GM18498 (cell line): ENCODE measurements at regions not wholly inside any gene's neighbourhood (a gene's known extent, or its start where the extent isn't known, plus 50 kb on each side); places are given as distances from the start of the nearest gene placed in this dataset.

Source experiments
- ATAC-seq: cut with Tn5 transposase; IDR thresholded peaks from one replicate; pipeline ENCODE4 v1.9.1; 2021; ENCODE audit warnings: mild to moderate bottlenecking, moderate library complexity; ENCODE audit not compliant: unreplicated experiment

DNA sequence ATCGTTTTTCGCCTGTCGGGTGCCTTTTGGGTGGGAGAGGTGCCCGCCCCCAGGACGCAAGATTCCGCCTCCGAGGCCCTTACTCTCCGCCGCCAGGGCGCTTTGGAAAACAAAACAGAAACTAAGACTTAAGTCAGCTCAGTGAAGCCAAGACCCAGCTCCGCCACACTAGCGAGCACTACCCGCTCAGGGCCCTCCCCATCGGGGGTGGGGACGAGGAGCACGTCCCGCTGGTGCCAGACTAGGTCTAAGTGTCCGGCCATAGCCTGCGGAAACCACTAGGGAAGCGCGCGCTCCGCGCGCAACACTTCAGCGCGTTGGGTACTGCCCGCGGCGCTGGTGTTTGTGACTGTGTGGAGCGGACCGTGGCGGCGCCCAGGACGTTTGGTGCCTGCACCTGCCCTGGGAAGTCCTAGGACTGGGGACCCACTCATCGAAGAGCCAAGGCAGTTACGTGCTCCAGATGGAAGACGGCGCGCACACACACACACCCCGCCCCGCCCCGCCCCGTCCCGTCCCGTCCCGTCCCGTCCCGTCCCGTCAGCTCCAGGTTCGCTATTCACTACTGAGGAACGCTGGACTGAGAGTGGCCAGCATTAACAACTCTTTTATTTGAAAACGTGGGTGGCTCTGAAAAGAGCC is 57.6 kb upstream of the BOLA1 start:
- peak; percentile 47 for ATAC-seq

DNA sequence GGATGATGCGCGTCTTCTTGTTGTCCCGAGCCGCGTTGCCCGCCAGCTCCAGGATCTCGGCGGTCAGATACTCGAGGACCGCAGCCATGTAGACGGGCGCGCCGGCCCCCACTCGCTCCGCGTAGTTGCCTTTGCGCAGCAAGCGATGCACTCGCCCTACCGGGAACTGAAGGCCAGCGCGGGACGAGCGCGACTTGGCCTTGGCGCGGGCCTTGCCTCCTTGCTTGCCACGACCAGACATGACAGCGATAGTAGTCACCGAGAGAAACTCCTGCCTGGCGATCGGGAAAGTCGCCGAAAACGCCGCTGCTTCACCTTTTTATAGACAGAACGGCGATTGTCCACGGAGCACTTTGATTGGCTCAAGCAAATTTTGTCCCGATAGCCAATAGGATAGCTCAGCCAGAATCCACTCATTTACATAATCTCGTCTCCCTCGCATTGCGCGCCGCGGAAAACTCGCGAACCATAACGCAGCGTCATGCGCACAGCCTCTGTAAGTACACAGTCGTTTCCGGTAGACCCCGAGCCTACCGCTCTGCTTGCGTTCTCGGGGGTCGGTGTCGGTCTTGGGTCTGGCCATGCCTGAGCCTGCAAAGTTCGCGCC is 56.8 kb upstream of the BOLA1 start:
- ATAC-seq: peak; percentile 59

DNA sequence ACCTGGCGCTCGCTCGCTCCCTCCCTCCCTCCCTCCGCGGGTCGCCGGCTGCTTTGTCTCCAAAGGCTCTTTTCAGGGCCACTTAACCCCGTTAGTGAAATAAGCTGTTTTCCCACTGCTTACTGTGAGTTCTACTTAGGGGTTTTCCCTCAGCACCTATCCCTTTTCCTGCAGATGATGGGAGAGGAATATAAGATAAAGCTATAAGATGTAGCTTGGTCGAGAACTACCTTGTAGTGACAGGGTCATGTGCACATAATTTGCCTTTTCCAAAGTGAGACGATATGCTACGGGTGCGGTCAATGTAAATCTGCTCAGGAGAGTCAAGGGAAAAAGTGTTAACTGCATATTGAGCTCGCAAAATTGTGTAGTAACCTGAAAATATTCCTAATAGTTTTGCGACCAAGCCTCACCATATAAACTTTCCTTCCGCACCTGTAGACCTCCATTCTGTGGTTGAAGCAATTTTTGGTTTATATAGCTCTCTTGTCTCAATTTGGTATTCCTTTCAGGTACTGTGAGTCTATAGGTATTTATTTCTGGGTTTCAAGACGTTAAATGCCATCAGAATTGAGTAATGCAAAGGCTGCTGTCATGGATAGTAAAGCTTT is 55.8 kb upstream of the BOLA1 start:
- no peak for ATAC-seq

DNA sequence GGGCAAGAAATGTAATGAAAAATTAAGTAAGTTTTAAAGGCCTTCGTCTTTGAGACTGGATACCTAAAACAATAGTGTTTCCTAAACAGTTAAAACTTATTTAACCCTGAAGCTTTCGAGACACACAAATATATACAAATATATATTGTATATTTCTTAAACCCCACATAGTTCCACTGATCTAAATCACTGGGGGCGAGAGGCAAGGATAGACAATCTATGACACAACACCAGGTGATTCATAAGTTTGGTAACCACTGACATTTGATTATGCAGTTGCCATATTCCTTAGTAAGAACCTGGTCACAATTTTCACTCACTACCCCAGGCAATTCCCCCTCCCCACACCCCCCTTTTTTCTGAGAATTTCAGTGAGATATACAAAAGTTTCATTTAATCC is 55.3 kb upstream of the BOLA1 start:
- no peak for ATAC-seq

DNA sequence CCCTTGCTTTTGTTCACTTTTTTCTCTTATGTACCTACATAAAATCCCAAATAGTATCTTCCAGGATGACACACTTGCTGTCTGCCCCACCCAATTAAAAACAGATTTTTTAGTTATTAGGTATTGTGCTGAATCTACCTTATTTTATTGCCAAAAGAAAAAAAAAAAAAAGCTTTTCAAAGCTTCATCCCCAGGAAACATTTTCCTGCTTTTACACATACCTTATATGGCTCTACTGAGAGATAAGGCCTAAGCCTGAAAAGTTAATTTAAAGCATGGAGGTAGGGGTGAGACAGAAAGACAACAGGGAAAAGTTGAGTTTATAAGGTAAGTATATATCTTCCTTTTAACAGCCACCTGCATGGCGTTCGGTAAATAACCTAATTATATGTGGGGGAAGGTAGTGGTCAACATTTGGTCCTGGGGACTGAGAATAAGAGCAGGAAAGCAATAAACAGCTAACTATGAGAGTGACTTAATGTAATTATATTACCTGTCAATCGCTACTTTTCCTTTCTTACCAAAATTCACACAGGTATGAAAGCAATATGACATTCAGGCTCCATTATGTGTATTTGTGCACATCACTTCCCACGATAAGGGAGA is 54.6 kb upstream of the BOLA1 start:
- ATAC-seq: no peak

DNA sequence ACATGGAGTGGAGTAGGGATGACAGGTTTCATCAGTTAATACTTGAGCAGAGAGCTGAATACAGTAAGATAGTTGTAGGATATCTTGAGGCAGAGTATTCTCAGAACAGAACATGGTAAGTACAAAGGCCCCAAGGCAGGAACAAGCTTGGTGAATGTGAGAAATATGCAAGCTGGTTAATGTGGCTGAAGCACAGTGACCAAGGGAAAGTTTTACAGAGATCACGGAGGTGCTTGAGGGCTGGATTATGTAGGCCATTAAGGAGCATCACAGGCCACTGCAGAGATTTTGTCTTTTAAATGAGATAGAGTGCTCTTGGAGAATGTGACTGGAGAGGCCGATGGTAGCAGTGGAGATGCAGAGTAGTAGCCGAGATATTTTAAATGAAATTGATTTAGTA is 54.0 kb upstream of the BOLA1 start:
- no peak for ATAC-seq

DNA sequence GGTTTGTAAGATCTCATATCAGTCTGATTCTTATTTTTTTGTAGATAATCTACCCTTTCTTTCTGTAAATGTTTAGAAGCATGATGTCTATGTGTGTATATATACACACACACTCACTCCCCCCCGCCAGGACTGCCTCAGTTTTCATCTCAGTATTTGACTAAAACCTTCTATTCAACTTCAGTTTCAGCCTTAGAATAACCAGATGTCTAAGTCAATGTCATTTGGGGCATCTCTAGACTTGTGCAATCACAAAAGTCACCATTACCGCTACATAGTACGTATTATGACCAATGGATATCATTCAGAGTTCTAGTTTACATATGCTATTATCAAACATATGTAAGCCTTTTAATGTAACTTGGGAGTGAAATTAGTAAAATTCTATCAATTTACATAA is 53.3 kb upstream of the BOLA1 start:
- no peak for ATAC-seq

DNA sequence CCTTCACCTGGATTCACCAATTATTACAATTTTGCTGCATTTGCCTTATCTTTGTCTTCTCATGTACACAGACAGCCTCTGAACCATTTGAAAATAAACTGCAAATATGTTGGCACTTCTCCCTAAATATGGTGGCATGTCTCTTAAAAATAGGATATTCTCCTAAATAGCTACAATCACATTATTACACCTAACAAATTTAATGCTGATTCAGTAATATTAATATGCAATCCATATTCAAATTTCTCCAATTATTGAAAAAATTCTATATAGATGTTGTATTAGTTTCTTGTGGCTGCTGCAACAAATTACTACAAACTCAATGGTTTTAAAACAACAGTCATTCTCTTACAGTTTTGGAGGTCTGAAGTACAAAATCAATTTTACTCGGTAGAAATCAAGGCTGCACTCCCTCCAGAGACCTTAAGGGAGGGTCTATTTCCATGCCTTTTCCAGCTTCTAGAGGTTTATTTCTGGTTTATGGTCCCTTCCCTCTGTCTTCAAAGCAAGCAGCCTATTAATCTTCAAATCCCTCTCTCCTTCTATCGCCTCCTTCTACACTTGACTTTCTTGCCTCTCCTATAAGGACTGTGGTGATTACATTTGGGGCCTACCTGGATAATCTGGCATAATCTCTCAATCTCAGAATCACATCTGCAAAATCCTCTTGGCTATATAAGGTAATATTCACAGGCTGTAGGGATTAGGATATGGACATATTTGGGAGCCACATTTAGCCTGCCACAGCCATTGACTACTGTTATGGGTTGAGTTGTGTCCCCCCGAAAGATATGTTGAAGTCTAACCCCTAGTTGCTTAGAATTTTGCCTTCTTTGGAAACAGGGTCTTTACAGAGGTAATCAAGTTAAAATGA is 52.5 kb upstream of the BOLA1 start:
- ATAC-seq: no peak

DNA sequence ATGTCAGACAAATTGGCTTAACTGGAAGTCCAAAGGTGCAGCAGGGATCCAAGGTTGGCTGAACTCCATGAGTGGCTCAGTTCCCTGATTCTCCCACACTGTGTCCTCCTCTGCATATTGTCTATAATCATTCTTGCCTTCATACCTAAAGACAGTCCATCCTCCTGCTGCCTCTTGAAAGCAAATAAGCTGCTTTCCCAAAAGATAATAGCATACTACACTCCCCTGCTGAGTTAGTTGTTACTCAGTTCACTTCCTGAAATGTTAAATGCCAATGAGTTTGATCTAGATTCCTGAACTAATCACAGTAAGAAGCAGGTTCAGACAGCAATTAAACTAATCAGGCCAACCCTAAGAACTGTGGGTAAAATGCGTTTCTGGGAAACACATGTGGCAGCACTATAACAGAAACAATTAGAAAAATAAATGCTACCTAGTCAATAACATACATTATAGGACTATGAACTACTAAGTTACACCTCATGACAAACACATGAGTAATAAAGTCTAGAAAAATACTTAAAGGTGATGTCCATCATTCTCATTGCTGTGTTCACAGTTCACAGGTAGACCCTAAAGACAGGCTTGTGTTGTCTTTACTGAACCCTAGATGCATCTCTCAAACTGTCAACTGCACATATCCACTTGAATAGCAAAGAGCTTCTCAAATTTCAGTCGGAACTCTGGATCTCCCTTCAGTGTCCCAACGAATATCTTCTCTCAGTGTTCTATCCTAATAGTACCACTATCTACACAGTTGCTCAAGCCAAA is 50.8 kb upstream of the BOLA1 start:
- ATAC-seq: no peak

DNA sequence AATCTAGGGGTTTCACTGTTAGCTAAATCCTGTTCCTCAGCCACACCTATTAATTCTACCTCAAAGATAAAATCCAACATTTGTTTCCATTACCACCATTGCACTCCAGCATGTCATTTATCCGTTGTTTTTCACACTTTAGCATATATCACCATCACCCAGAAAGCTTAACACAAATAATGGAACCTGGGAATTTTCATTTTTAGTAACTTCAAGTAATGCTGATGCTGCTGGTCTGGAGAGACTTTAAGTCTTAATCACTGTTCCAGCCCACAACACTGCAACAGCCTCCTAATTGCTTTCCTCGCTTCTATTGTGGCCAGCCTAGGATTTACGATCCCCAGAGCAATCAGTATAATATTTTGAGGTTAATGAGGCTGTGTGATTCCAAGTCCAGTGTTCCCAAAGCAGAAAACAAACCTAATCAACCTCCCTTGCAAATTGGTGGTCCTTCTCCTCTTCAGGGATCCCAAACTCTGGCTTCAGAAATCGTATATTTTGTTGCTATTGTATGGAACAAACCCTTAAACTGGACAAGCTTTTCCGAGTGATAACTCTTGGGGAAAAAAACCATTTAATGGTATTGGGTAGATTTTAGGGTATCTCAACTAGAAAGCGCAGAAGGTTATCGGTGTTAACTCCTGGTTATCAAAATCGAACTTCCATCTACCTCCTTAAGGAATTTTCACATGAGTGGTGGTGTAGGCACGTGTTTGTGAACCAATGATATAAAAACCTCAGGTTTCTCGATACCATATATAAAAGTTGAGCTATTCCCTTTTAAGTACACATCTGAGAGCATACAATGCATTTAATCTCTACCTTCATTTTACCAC is 50.0 kb upstream of the BOLA1 start:
- no peak for ATAC-seq
